ENCODE measurements at regions not wholly inside any gene's neighbourhood (a gene's known extent, or its start where the extent isn't known, plus 50 kb on each side); places are given as distances from the start of the nearest gene placed in this dataset.

- H3K27me3 ChIP-seq (replicated peaks), result peaks cover 6% of the 10 kb centered on the region
- no peak overlapping the region for H3K27ac ChIP-seq
- no peaks in the 10 kb centered on the region for H3K36me3 ChIP-seq (replicated peaks)
- in situ Hi-C loops (cut with HindIII; ENCODE audit: low pct_ligation_motif_present, low sequenced_read_pairs), result no loop called here
- TF ChIP-seq, protein P1, sequence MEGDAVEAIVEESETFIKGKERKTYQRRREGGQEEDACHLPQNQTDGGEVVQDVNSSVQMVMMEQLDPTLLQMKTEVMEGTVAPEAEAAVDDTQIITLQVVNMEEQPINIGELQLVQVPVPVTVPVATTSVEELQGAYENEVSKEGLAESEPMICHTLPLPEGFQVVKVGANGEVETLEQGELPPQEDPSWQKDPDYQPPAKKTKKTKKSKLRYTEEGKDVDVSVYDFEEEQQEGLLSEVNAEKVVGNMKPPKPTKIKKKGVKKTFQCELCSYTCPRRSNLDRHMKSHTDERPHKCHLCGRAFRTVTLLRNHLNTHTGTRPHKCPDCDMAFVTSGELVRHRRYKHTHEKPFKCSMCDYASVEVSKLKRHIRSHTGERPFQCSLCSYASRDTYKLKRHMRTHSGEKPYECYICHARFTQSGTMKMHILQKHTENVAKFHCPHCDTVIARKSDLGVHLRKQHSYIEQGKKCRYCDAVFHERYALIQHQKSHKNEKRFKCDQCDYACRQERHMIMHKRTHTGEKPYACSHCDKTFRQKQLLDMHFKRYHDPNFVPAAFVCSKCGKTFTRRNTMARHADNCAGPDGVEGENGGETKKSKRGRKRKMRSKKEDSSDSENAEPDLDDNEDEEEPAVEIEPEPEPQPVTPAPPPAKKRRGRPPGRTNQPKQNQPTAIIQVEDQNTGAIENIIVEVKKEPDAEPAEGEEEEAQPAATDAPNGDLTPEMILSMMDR (IDR thresholded peaks at IDR 0.05; ENCODE audit: low read depth, low read length, missing control alignments), result no peak
- H3K4me3 ChIP-seq (ENCODE audit: low read depth, low read length), result no peak overlapping the region
- DNase-seq, result no peak
Observed at GRCh38 chr2:120415728-120416509, 70.0 kb downstream of the INHBB start.

DNA sequence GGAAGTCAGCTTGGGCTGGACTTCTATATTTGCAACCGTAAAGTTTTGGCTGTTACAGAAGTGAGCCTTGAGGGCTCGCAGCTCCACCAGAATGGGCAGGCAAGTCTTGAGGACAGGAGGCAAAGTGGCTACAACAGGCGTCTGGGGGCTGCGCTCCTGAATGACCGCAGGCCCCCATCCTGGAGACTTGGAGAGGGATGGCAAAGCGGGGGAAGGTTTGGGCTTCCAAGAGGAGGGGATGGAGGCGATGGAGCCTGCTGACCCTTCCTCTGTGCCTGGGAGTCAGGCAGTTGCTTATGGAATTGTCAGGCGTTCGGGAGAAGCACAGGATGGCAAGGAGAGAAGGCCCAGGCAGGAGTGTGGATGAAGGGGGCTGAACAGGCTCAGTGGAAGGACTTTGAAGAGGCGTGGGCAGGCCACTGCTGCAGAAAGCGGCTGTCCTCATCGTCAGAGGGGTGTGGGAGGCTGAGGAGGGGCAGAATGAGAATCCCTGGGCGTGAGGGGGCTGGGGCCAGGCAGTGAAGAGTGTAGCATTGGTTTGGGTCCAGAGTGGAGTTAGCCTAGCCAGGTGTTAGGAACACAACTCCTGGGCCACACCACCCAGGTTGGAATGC is 72.3 kb downstream of the INHBB start:
- TF ChIP-seq, protein P1 (IDR thresholded peaks at IDR 0.05; ENCODE audit: low read depth, low read length, missing control alignments), result no peak
- in situ Hi-C loops (cut with HindIII; ENCODE audit: low pct_ligation_motif_present, low sequenced_read_pairs), result no loop called here
- Histone ChIP-seq H3K27ac (no peak overlapping the region), H3K4me3 (ENCODE audit: low read depth, low read length) (no peak overlapping the region), H3K36me3 (replicated peaks) (no peaks in the 10 kb centered on the region), H3K27me3 (replicated peaks) (peaks cover 14% of the 10 kb centered on the region)
- DNase-seq, result no peak

DNA sequence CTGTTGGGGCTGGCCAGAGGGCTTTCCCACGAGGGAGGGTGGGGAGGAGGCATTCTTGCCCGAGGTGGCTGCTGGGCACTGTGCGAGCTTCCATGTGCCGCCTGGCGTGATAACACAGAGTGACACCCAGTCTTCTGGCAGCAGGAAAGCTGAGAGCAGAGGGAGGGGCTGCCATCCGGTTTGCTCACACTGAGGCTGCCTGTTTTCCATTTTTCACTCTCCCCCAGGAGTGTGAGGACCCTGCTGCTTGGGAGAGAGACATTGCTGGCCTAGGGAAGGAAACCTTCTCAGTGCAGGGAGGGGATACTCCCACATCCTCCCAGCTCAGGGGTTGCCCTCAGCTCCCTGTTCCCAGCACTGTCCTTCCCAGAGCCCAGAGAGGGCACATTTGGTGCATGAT is 73.1 kb downstream of the INHBB start:
- Histone ChIP-seq H3K27me3 (replicated peaks) (peaks cover 22% of the 10 kb centered on the region), H3K4me3 (ENCODE audit: low read depth, low read length) (no peak overlapping the region), H3K36me3 (replicated peaks) (no peaks in the 10 kb centered on the region), H3K27ac (no peak overlapping the region)
- TF ChIP-seq, protein P1 (IDR thresholded peaks at IDR 0.05; ENCODE audit: low read depth, low read length, missing control alignments), result no peak
- in situ Hi-C loops (cut with HindIII; ENCODE audit: low pct_ligation_motif_present, low sequenced_read_pairs), result no loop called here
- no peak for DNase-seq

DNA sequence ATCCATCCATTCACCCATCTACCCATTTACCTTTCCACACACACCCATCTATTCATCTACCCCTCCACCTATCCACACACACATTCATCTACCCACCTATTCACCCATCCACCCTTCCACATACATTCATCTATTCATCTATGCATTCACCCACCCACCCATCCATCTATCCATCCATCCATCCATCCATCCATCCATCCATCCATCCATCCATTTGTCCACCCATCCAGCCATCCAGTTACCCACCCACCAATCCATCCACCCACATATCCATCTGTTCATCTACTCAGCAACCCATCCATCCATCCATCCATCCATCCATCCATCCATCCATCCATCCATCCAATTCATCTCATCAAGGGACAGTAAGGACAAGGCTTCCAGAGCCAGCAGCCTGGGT is 74.0 kb downstream of the INHBB start:
- Histone ChIP-seq H3K27me3 (replicated peaks) (peaks cover 25% of the 10 kb centered on the region), H3K4me3 (ENCODE audit: low read depth, low read length) (no peak overlapping the region), H3K36me3 (replicated peaks) (no peaks in the 10 kb centered on the region), H3K27ac (no peak overlapping the region)
- TF ChIP-seq, protein P1 (IDR thresholded peaks at IDR 0.05; ENCODE audit: low read depth, low read length, missing control alignments), result no peak
- DNase-seq, result no peak
- in situ Hi-C loops (cut with HindIII; ENCODE audit: low pct_ligation_motif_present, low sequenced_read_pairs), result no loop called here

GRCh38 chr2:120421126-120421829 is 75.3 kb downstream of the INHBB start:
- TF ChIP-seq, protein P1 (IDR thresholded peaks at IDR 0.05; ENCODE audit: low read depth, low read length, missing control alignments), result no peak
- in situ Hi-C loops (cut with HindIII; ENCODE audit: low pct_ligation_motif_present, low sequenced_read_pairs), result no loop called here
- no peak overlapping the region for H3K27ac ChIP-seq
- H3K27me3 ChIP-seq (replicated peaks), result peaks cover 30% of the 10 kb centered on the region
- H3K4me3 ChIP-seq (ENCODE audit: low read depth, low read length), result no peak overlapping the region
- DNase-seq, result no peak
- no peaks in the 10 kb centered on the region for H3K36me3 ChIP-seq (replicated peaks)
